Uterus (tissue), 2 donors: ENCODE measurements at regions not wholly inside any gene's neighbourhood (a gene's known extent, or its start where the extent isn't known, plus 50 kb on each side); places are given as distances from the start of the nearest gene placed in this dataset.

ENCODE experiments used
- CTCF ChIP-seq, 4 experiments: fragments of 200-600 bp in 2 of 4; fragments of 450-650 bp in 2 of 4; sonication (generic) in 2 of 4; IDR thresholded peaks; one replicate each; pipeline ENCODE4 v1.5.1; 2016 to 2019; ENCODE audit warnings: antibody characterized with exemption in 4 of 4, mild to moderate bottlenecking in 2 of 4, moderate library complexity in 1 of 4
- POLR2A ChIP-seq, 2 donors: fragments of 450-650 bp; IDR thresholded peaks; one replicate each; pipeline ENCODE4 v1.6.1; 2016; ENCODE audit warnings: antibody characterized with exemption in 2 of 2, mild to moderate bottlenecking in 1 of 2, moderate library complexity in 1 of 2

- TF ChIP-seq POLR2A (IDR thresholded peaks at IDR 0.05) (no peak), CTCF (IDR thresholded peaks at IDR 0.05) (no peak)
These were observed 145.6 kb upstream of the FAT4 start for GRCh38 chr4:125169192-125169591.
